ENCODE measurements at regions not wholly inside any gene's neighbourhood (a gene's known extent, or its start where the extent isn't known, plus 50 kb on each side); places are given as distances from the start of the nearest gene placed in this dataset.
A peak's percentile ranks its signal among the peaks of the same experiment; 100 is the strongest.
"Not testable (repeated sequence)": the region's sequence is repeated elsewhere in the genome, so short reads cannot be mapped to it uniquely, and the experiment has no call there.

DNA sequence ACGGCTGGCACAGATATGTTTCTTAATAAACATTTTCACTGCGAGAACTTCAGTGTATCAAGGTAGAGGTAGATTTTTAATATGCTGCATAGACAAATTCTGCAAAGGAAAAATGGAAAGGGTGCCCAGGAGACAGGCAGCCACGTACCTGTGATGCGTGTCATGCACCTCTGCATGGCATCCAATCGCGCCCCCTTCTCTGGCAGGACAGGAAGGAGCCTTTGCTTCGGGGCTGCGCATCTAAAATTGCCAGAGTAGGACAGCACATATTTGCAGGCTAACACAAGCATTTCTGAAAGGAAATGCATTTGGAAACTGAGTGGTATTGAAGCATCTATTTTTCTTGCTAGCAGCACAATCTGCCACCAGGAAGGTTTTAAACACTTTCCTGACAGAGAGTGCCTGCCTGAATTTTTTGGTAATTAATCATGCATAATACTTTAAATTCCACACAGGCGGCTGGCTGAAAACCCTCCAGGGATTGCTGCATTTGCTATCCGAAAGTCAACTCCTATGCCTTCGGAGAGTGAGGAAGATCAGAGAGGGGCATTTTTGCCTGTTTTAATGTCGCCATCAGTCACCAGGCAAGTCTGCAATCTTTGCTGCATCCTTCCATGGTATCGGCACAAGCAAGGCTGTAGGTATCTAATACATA, 165.1 kb upstream of the ATP10A start:
- no peaks in the 10 kb centered on the region for H3K36me3 ChIP-seq
- H3K27me3 ChIP-seq (replicated peaks; ENCODE audit: insufficient read depth) = no peaks in the 10 kb centered on the region
- no peak for DNase-seq (ENCODE audit: low spot score)
- no peaks in the 10 kb centered on the region for H3K9me3 ChIP-seq
- H3K4me3 ChIP-seq = peak overlapping the region; percentile 49
- H3K27ac ChIP-seq = no peak overlapping the region
- TF ChIP-seq, protein P1, sequence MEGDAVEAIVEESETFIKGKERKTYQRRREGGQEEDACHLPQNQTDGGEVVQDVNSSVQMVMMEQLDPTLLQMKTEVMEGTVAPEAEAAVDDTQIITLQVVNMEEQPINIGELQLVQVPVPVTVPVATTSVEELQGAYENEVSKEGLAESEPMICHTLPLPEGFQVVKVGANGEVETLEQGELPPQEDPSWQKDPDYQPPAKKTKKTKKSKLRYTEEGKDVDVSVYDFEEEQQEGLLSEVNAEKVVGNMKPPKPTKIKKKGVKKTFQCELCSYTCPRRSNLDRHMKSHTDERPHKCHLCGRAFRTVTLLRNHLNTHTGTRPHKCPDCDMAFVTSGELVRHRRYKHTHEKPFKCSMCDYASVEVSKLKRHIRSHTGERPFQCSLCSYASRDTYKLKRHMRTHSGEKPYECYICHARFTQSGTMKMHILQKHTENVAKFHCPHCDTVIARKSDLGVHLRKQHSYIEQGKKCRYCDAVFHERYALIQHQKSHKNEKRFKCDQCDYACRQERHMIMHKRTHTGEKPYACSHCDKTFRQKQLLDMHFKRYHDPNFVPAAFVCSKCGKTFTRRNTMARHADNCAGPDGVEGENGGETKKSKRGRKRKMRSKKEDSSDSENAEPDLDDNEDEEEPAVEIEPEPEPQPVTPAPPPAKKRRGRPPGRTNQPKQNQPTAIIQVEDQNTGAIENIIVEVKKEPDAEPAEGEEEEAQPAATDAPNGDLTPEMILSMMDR (IDR thresholded peaks at IDR 0.05) = no peak
- ATAC-seq (ENCODE audit: insufficient number of reproducible peaks, low FRiP score, low read depth) = no peak
- H3K4me1 ChIP-seq (ENCODE audit: control insufficient read depth in 1 of 2, low read depth in 2 of 2) = peaks cover 0 to 8% of the 10 kb centered on the region in 2 donors

DNA sequence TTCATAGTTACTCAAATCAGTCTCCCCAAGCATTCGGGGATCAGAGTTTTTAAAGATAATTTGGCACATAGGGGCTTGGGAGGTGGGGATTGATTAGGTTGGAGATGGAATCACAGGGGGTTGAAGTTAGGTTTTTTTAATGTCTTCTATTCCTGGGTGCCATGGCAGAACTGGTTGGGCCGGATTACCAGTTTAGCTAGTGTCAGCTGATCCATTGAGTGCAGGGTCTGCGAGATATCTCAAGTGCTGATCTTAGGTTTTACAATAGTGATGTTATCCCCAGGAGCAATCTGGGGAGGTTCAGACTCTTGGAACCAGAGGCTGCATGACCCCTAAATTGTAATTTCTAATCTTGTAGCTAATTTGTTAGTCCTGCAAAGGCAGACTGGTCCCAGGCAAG, 163.5 kb upstream of the ATP10A start:
- not testable (repeated sequence) for ATAC-seq (ENCODE audit: insufficient number of reproducible peaks, low FRiP score, low read depth); H3K4me1 ChIP-seq (ENCODE audit: control insufficient read depth in 1 of 2, low read depth in 2 of 2); H3K9me3 ChIP-seq; H3K27ac ChIP-seq; H3K27me3 ChIP-seq (replicated peaks; ENCODE audit: insufficient read depth); DNase-seq (ENCODE audit: low spot score); H3K36me3 ChIP-seq; H3K4me3 ChIP-seq

GRCh38 chr15:26024241-26024640, 161.1 kb upstream of the ATP10A start:
- ATAC-seq (ENCODE audit: insufficient number of reproducible peaks, low FRiP score, low read depth) = no peak
- Histone ChIP-seq H3K4me3 (no peak overlapping the region), H3K36me3 (no peaks in the 10 kb centered on the region), H3K27ac (no peak overlapping the region), H3K9me3 (no peaks in the 10 kb centered on the region), H3K4me1 (ENCODE audit: control insufficient read depth in 1 of 2, low read depth in 2 of 2) (peaks cover 0 to 8% of the 10 kb centered on the region in 2 donors), H3K27me3 (replicated peaks; ENCODE audit: insufficient read depth) (no peaks in the 10 kb centered on the region)
- DNase-seq (ENCODE audit: low spot score) = no peak
- TF ChIP-seq, protein P1 (IDR thresholded peaks at IDR 0.05) = no peak

GRCh38 chr15:26023691-26024090, 160.6 kb upstream of the ATP10A start:
- Histone ChIP-seq H3K27ac (no peak overlapping the region), H3K36me3 (no peaks in the 10 kb centered on the region), H3K9me3 (no peaks in the 10 kb centered on the region), H3K4me3 (no peak overlapping the region), H3K27me3 (replicated peaks; ENCODE audit: insufficient read depth) (no peaks in the 10 kb centered on the region), H3K4me1 (ENCODE audit: control insufficient read depth in 1 of 2, low read depth in 2 of 2) (peaks cover 0 to 8% of the 10 kb centered on the region in 2 donors)
- TF ChIP-seq, protein P1 (IDR thresholded peaks at IDR 0.05) = no peak
- DNase-seq (ENCODE audit: low spot score) (no peak), ATAC-seq (ENCODE audit: insufficient number of reproducible peaks, low FRiP score, low read depth) (no peak)

DNA sequence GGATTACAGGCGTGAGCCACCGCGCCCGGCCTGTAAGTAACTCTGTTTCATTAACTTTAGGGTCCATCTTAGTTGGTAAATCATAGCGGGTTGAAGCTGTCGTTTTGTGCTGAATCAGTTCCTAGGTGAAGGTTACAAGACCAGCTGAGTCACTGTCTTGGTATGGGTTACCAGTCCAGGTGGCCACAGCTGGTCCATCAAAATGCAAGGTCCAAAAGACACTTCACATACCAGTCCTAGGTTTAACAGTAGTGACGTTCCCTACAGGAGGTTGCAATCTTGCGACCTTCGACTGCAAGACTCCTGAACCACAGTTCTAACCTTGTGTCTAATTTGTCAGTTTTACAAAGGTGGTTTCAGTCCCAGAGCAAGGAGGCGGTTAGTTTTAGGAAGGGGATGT, 160.1 kb upstream of the ATP10A start:
- TF ChIP-seq, protein P1 (IDR thresholded peaks at IDR 0.05) = no peak
- DNase-seq (ENCODE audit: low spot score) = no peak

GRCh38 chr15:26020871-26021270, 157.7 kb upstream of the ATP10A start:
- no peak for ATAC-seq (ENCODE audit: insufficient number of reproducible peaks, low FRiP score, low read depth)
- H3K4me1 ChIP-seq (ENCODE audit: control insufficient read depth in 1 of 2, low read depth in 2 of 2) = no peaks in the 10 kb centered on the region
- TF ChIP-seq, protein P1 (IDR thresholded peaks at IDR 0.05) = no peak
- no peak overlapping the region for H3K4me3 ChIP-seq
- no peaks in the 10 kb centered on the region for H3K36me3 ChIP-seq
- DNase-seq (ENCODE audit: low spot score) = no peak
- H3K27me3 ChIP-seq (replicated peaks; ENCODE audit: insufficient read depth) = no peaks in the 10 kb centered on the region
- H3K27ac ChIP-seq = no peak overlapping the region
- no peaks in the 10 kb centered on the region for H3K9me3 ChIP-seq

More for the DNA sequence above, 160.1 kb upstream of the ATP10A start:
- H3K27ac ChIP-seq = no peak overlapping the region
- H3K27me3 ChIP-seq (replicated peaks; ENCODE audit: insufficient read depth) = no peaks in the 10 kb centered on the region
- H3K9me3 ChIP-seq = no peaks in the 10 kb centered on the region
- H3K4me3 ChIP-seq = no peak overlapping the region
- peaks cover 0 to 4% of the 10 kb centered on the region in 2 donors for H3K4me1 ChIP-seq (ENCODE audit: control insufficient read depth in 1 of 2, low read depth in 2 of 2)
- no peaks in the 10 kb centered on the region for H3K36me3 ChIP-seq
- ATAC-seq (ENCODE audit: insufficient number of reproducible peaks, low FRiP score, low read depth) = no peak

Measured in thoracic aorta (tissue), 2 donors.